CD4-positive, alpha-beta T cell treated with Interleukin-1 beta for 1 hour (primary cell): ENCODE measurements at regions not wholly inside any gene's neighbourhood (a gene's known extent, or its start where the extent isn't known, plus 50 kb on each side); places are given as distances from the start of the nearest gene placed in this dataset.

ENCODE experiments used
- DNase-seq, 2 donors: peaks; one replicate each; pipeline ENCODE4 v3.0.0-alpha.2; 2020 to 2022

GRCh38 chr22:27192135-27192829, 534.9 kb downstream of the MIAT start:
- no peak for DNase-seq

- DNase-seq = no peak
Measured at GRCh38 chr22:27193215-27193614, 535.8 kb downstream of the MIAT start.

- no peak for DNase-seq
Measured at GRCh38 chr22:27193636-27194035, 536.2 kb downstream of the MIAT start.

- no peak for DNase-seq
Measured at GRCh38 chr22:27194096-27194748, 536.8 kb downstream of the MIAT start.

GRCh38 chr22:27195094-27195493, 537.7 kb downstream of the MIAT start:
- no peak for DNase-seq

- no peak for DNase-seq
Measured at GRCh38 chr22:27195494-27195893, 538.1 kb downstream of the MIAT start.

GRCh38 chr22:27196606-27197005, 539.2 kb downstream of the MIAT start:
- DNase-seq = no peak

- DNase-seq = no peak
Measured at GRCh38 chr22:27197052-27197451, 539.7 kb downstream of the MIAT start.

GRCh38 chr22:27197618-27198017, 540.2 kb downstream of the MIAT start:
- no peak for DNase-seq

GRCh38 chr22:27198518-27199035, 541.2 kb downstream of the MIAT start:
- DNase-seq = no peak

GRCh38 chr22:27199354-27199753, 542.0 kb downstream of the MIAT start:
- DNase-seq = no peak

GRCh38 chr22:27201276-27201675, 543.9 kb downstream of the MIAT start:
- no peak for DNase-seq

GRCh38 chr22:27201741-27202140, 544.4 kb downstream of the MIAT start:
- DNase-seq = no peak

- DNase-seq = no peak
Measured at GRCh38 chr22:27203276-27203660, 545.9 kb downstream of the MIAT start.

GRCh38 chr22:27204280-27204679, 546.9 kb downstream of the MIAT start:
- no peak for DNase-seq

GRCh38 chr22:27204817-27205216, 547.4 kb downstream of the MIAT start:
- DNase-seq = no peak

GRCh38 chr22:27205492-27206373, 548.3 kb downstream of the MIAT start:
- DNase-seq = no peak

- no peak for DNase-seq
Measured at GRCh38 chr22:27206374-27207133, 549.2 kb downstream of the MIAT start.

- DNase-seq = no peak
Measured at GRCh38 chr22:27207266-27207665, 549.9 kb downstream of the MIAT start.

- no peak for DNase-seq
Measured at GRCh38 chr22:27207907-27208306, 550.5 kb downstream of the MIAT start.

GRCh38 chr22:27210111-27210730, 552.8 kb downstream of the MIAT start:
- DNase-seq = no peak

- DNase-seq = no peak
Measured at GRCh38 chr22:27212102-27212501, 554.7 kb downstream of the MIAT start.
